Mucosa of rectum (tissue), 2 donors: ENCODE measurements at regions not wholly inside any gene's neighbourhood (a gene's known extent, or its start where the extent isn't known, plus 50 kb on each side); places are given as distances from the start of the nearest gene placed in this dataset.

Experiments used
- H3K27ac ChIP-seq, 2 donors: one replicate each; pipeline ENCODE4 v1.7.0; 2013; ENCODE audit warnings: inconsistent platforms in 2 of 2, low read depth in 2 of 2, low read length in 2 of 2
- H3K27me3 ChIP-seq, 2 donors: one replicate each; pipeline ENCODE4 v1.7.0; 2013; ENCODE audit warnings: low read length in 2 of 2; ENCODE audit not compliant: control insufficient read depth in 2 of 2, insufficient read depth in 2 of 2
- H3K36me3 ChIP-seq, 2 donors: one replicate each; pipeline ENCODE4 v1.7.0; 2013; ENCODE audit warnings: low read length in 2 of 2; ENCODE audit not compliant: control insufficient read depth in 2 of 2, insufficient read depth in 2 of 2
- H3K4me1 ChIP-seq, 2 donors: one replicate each; pipeline ENCODE4 v1.7.0; 2013; ENCODE audit warnings: low read length in 2 of 2, mild to moderate bottlenecking in 1 of 2; ENCODE audit not compliant: control insufficient read depth in 2 of 2, insufficient read depth in 2 of 2
- H3K4me3 ChIP-seq, 2 donors: one replicate each; pipeline ENCODE4 v1.7.0; 2013; ENCODE audit warnings: low read length in 2 of 2
- H3K9ac ChIP-seq, 2 donors: one replicate each; pipeline ENCODE4 v1.7.0; 2013; ENCODE audit warnings: low read length in 2 of 2, low read depth in 1 of 2, mild to moderate bottlenecking in 1 of 2
- H3K9me3 ChIP-seq, 2 donors: one replicate each; pipeline ENCODE4 v1.7.0; 2013; ENCODE audit warnings: low read length in 2 of 2; ENCODE audit not compliant: control insufficient read depth in 2 of 2
- donor health status: healthy.
- donor health status: Normal muscosa, but diverticular disease.

DNA sequence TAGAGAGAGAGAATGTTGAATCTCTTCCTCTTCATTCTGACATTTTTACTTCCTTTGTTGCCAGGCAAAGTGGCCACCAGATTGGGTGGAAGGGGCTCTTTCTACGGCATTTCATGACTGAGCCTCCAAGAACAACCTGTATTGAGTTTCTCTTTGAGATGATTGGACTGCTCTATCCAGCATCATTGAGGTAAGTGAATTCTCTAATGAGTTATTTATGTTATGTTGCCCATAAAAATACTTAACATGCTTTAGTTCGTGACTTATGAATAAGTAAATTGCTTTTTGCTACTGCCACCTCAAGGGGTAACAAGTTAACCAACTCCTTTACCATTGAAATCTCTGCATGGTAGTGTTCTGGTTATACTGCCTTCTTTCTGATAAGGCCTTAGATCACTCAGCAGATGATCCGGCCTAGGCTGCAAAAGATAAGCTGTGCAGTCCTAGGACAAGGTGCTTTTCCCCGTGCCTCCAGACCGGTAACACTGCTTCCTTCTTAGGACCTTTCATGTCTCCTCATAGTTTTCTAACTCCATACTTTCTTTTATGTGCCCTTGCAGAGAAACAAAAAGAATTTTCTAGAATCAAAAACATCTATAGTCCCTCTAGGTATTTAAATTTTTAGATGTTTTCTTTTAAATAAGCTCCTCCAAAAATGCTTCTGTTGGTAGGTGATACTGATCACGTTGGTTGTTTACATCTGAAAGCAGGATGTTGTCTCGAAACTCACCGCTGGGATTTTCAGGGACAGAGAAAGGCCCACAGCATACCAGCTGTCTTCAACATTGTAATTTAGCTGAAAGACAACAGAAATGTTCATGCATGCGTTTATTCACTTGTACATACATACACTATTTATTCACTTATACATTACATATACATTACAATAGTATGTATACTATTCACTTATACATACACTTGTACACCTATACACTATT is 157.1 kb upstream of the RBPJ start:
- H3K4me3 ChIP-seq = no peak overlapping the region
- no peak overlapping the region for H3K27ac ChIP-seq

DNA sequence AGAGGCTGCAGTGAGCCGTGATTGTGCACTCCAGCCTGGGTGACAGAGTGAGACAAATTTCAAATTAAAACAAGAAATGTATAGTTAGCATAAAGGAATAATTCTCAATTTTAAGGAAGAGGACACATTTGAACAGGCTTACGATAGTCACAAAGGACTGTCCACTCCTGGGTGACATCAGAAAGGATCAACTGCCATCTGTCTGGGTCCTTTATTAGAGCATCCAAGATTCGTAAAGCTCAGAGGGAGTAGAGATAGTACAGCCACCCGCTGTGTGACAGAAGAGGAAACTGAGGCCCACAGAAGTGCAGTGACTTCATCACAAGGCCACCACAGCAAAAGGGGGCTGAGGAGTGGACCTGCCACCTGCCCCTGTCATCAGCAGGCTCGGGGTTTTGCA is 149.3 kb upstream of the RBPJ start:
- Histone ChIP-seq H3K36me3 (no peaks in the 10 kb centered on the region), H3K27ac (no peak overlapping the region), H3K9ac (no peak overlapping the region), H3K4me3 (no peak overlapping the region), H3K9me3 (no peaks in the 10 kb centered on the region), H3K4me1 (peaks cover 0 to 10% of the 10 kb centered on the region in 2 donors), H3K27me3 (no peaks in the 10 kb centered on the region)

More for the DNA sequence above, 157.1 kb upstream of the RBPJ start:
- Histone ChIP-seq H3K9ac (no peak overlapping the region), H3K27me3 (no peaks in the 10 kb centered on the region), H3K9me3 (no peaks in the 10 kb centered on the region), H3K4me1 (no peaks in the 10 kb centered on the region), H3K36me3 (no peaks in the 10 kb centered on the region)

DNA sequence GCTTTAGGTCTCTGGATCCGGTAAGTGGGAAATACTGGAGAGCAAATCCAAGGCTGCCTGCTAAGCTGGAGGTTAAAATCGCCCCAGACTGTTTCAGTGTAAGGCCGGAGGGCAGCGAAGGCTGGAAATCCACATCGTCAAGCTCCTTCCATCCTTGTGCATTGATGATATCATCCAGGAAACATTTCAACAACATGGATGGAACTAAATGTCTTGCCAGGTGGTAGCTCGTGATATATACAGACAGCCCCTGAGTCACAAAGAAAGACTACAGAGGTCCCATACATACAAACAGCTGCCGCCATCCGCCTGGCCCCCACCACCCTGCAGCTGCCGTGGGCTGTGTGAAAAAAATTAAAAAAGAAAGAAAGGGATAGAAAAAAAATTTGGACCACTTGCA is 148.9 kb upstream of the RBPJ start:
- H3K4me1 ChIP-seq = peaks cover 0 to 10% of the 10 kb centered on the region in 2 donors
- no peak overlapping the region for H3K27ac ChIP-seq
- H3K36me3 ChIP-seq = no peaks in the 10 kb centered on the region
- no peak overlapping the region for H3K9ac ChIP-seq
- no peak overlapping the region for H3K4me3 ChIP-seq
- no peaks in the 10 kb centered on the region for H3K27me3 ChIP-seq
- H3K9me3 ChIP-seq = no peaks in the 10 kb centered on the region

DNA sequence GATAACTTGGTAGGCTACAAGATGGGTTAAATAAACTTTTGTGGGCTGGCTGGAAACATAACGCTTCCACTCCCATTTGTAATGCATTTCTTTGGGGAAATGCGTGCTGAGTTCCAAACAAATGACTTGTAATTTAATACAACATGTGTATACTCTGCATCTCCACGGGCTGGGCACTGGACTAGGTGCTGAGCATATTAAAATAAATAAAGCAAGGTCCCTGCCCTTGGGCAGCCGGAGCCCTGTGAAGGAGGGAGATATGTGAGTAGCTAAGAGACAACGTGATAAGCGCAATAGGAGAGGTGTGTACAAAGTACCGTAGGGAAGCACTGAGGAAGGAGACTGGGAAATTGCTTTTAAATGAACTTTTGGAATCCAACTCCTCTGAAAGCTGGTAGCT is 147.2 kb upstream of the RBPJ start:
- Histone ChIP-seq H3K36me3 (no peaks in the 10 kb centered on the region), H3K27ac (no peak overlapping the region), H3K27me3 (no peaks in the 10 kb centered on the region), H3K4me1 (peaks cover 0 to 10% of the 10 kb centered on the region in 2 donors), H3K9me3 (no peaks in the 10 kb centered on the region), H3K4me3 (peak overlapping the region in 1 of 2 donors; percentile 53), H3K9ac (no peak overlapping the region)

DNA sequence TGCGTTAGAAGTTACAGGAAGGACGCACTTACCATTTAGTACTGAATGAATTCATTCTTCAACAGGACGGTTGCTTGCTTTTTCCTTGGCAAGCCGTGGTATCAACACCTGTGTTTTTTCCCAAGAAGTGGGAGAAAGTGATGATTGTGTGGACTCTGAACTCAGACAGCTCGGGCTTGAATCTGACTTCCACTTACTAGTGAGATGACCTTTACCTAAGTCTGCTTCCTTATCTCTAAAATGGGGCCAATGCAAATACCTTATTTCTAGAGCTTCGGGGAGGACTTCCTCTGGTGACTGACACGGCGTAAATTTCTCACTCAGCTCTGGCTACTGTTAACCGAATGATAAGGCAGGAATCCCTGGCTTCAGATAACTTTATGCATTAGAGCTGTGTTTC is 146.8 kb upstream of the RBPJ start:
- no peaks in the 10 kb centered on the region for H3K27me3 ChIP-seq
- no peaks in the 10 kb centered on the region for H3K36me3 ChIP-seq
- peaks cover 0 to 10% of the 10 kb centered on the region in 2 donors for H3K4me1 ChIP-seq
- no peak overlapping the region for H3K9ac ChIP-seq
- H3K9me3 ChIP-seq = no peaks in the 10 kb centered on the region
- H3K4me3 ChIP-seq = peak overlapping the region in 1 of 2 donors; percentile 53
- H3K27ac ChIP-seq = no peak overlapping the region

DNA sequence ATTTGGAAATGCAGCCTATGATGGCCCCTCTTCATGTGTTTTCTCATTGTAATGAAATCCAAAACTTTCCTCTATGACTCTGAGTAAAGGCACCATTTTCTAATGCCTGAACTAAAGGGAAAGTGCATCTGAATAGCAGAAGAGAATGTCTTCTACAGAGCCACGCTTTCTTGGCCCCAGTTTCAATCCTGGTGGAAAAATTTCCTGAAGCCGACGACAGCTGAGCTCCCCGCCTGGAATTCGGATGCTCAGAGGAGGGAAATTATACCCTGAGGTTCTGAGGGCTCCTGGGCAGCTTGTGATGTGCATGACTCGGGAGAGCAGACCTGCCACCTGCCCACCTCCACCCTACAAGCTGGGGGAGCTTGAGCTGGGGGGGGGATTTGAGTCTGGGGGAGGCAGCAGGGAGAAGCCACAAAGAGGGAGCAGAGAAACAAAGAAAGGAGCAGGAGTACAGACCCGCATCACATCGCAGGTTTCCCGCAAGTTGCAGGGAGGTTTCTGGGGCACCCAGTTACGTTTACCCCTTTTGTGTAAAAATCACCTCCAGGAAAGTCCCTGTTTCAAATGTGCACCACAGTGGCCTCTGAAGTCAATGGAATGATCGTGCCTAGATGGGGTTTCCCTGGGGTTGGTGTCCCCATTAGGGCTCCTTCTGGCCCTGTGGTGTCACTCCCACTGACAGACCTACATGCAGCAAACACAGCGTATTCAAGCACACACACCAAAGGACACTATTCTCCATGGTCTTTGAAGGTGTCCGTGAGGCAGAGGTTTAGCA is 145.6 kb upstream of the RBPJ start:
- no peak overlapping the region for H3K4me3 ChIP-seq
- no peak overlapping the region for H3K9ac ChIP-seq
- no peaks in the 10 kb centered on the region for H3K27me3 ChIP-seq
- H3K36me3 ChIP-seq = no peaks in the 10 kb centered on the region
- peaks cover 0 to 10% of the 10 kb centered on the region in 2 donors for H3K4me1 ChIP-seq
- no peaks in the 10 kb centered on the region for H3K9me3 ChIP-seq
- no peak overlapping the region for H3K27ac ChIP-seq

DNA sequence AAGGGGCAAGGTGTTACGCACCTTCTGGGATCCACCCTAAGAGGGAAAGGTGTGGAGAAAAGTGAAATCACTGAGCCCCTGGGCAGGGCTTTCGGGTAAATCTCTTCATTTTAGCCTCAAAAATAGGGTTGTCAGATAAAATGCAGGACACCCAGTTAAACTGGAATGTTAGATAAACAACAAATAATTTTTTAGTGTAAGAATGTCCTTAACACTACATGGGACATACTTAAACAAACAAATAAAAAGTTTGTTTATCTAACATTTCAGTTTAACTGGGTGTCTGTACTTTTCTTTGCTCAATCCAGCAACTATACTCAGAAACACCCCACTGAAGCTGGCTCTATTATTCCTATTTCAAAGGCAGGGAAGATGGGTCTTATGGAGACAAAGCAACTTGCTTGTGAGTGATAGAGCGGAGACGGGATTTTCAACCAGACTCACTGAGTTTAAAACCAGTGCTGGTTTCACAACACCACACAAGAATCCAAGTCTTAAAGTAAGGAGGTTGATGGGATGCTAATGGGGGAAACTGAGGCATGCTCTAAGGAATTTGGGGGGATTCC is 144.8 kb upstream of the RBPJ start:
- H3K36me3 ChIP-seq = no peaks in the 10 kb centered on the region
- H3K27ac ChIP-seq = no peak overlapping the region
- H3K27me3 ChIP-seq = no peaks in the 10 kb centered on the region
- H3K4me3 ChIP-seq = no peak overlapping the region
- H3K9me3 ChIP-seq = no peaks in the 10 kb centered on the region
- peaks cover 0 to 10% of the 10 kb centered on the region in 2 donors for H3K4me1 ChIP-seq
- H3K9ac ChIP-seq = no peak overlapping the region

DNA sequence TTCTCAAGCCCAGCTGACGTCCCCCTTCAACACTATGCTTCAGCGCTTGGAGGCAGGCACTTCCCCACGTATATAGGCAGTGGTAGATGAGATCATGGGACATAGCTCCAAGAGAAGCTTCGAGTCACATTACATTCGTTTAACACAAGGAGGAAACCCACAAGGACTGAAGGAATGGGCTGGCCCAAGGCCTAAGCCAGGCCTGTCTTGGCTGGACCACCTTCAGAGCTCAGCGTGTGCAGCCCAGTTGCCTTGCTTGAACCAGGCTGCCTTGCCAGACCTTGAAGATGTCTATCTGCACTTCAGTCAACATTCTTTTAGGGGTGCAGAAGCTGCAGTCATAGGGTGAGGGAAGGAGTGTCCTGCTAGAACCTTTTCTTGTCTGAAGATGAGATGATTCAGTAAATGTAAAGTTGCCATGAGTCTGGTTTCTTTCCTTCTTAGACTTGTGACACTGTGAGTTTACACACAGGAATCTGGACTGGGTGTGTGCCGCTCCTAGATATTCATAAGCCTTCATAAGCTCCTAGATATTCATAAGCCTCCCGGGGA is 144.1 kb upstream of the RBPJ start:
- Histone ChIP-seq H3K9me3 (no peaks in the 10 kb centered on the region), H3K4me1 (peaks cover 0 to 10% of the 10 kb centered on the region in 2 donors), H3K36me3 (no peaks in the 10 kb centered on the region), H3K4me3 (no peak overlapping the region), H3K27me3 (no peaks in the 10 kb centered on the region), H3K9ac (no peak overlapping the region), H3K27ac (no peak overlapping the region)

DNA sequence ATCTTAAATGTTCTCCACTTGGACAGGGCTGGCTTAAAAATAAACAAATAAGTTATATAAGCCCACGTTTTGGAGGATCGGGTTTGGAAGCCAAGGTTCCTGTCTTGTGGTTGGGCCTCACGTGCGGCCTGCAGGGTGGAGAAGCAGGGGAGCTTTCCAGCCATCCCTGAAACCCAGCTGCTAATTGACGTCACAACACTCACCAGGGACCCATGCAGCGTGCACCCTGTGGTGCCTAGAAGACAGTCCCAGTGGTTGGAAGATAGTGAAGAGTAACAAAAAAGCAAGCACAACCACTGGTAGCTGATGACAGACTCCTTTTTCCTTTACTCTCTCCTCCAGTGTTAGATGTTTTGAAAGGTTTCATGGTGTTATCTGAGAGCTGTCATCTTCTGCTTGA is 142.0 kb upstream of the RBPJ start:
- peaks cover 0 to 6% of the 10 kb centered on the region in 2 donors for H3K4me1 ChIP-seq
- H3K9me3 ChIP-seq = no peaks in the 10 kb centered on the region
- H3K4me3 ChIP-seq = no peak overlapping the region
- no peak overlapping the region for H3K27ac ChIP-seq
- H3K27me3 ChIP-seq = no peaks in the 10 kb centered on the region
- no peak overlapping the region for H3K9ac ChIP-seq
- no peaks in the 10 kb centered on the region for H3K36me3 ChIP-seq
